T47D (cell line): ENCODE measurements at regions not wholly inside any gene's neighbourhood (a gene's known extent, or its start where the extent isn't known, plus 50 kb on each side); places are given as distances from the start of the nearest gene placed in this dataset.

Experiments
- DNase-seq, 2 experiments: peaks; one replicate each; pipeline versions ENCODE4 v3.0.0 to v3.0.0-alpha.2; 2011 to 2012; ENCODE audit warnings: low read depth in 1 of 2, low spot score in 1 of 2
- JUND ChIP-seq: IDR thresholded peaks from 2 replicates; pipeline ENCODE4 v1.6.1; 2012; ENCODE audit warnings: low read depth
- in situ Hi-C: cut with HindIII; loops from 2 replicates; pipeline ENCODE4 v1.10.0; 2016; ENCODE audit warnings: low sequenced_read_pairs, low pct_unique_long_range_greater_than_20kb

DNA sequence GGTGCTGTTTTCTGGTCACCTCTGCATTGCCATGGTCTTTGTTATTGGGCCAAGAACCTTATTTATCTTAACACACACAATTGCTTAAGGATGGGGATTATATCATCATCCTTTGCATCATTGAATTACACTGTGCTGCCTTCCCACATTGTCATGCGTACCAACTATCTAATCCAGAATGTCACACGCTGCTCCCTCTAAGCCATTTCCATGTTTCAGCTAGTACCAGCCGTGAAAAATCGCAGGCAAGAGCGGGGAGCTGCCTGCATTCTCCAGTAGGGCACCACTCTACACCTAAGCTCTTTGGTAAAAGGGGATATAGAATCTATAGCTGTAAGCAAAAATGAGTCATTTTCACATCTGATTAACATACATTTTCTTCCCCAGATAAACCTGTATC lies 277.0 kb downstream of the PRL start:
- no peak for DNase-seq
- TF ChIP-seq JUND: no peak
- in situ Hi-C loops: no loop called here

DNA sequence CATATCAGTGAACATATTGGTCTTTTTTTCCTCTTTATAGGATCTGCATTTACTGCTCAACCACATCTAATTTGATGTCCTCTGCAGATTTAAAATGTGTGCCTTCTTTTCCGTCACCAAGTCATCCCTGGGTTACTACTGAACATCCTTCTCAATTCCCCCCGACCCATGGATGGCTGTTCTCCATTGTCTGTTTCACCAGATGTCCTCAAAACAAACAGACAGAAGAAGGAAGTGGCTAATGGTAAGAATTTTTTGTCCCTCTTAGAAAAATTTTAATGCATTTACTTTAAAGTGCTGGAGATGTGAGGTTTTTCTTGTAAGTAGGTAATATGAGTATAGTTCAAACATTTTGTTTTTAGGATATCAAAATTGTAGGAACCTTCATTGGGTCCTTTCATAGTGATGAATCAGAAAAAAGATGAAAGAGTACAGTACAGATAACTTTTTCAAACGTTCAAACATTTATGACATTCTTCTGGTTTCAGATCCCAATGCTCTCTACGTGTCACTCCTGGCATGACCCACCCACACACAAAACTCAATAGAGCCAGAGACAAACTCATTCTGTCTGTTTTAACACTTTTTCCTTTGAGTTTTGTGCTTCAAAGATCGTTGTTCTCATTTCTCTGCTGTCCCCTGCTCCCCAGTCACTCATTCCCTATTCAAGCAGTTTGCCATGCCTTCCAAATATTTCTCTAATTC lies 276.4 kb downstream of the PRL start:
- in situ Hi-C loops: no loop called here
- DNase-seq: no peak
- no peak for TF ChIP-seq JUND

DNA sequence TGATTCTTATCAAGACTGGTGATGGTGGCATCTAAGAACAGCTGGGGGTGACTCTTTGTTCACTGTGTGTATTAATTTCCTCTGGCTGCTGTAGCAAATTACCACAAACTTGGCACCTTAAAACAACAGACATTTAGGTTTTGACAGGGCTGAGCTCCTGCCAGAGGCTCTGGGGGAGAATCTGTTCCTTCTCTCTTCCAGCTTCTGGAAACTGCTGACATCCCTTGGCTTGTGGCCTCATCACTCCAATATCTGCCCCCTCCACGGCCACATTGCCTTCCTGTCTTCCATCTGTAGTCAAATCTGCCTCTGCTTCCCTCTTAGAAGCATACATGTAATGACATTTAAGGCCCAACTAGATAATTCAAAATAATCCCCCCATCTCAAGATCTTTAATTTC lies 274.9 kb downstream of the PRL start:
- in situ Hi-C loops: no loop called here
- TF ChIP-seq JUND: no peak
- DNase-seq: no peak

DNA sequence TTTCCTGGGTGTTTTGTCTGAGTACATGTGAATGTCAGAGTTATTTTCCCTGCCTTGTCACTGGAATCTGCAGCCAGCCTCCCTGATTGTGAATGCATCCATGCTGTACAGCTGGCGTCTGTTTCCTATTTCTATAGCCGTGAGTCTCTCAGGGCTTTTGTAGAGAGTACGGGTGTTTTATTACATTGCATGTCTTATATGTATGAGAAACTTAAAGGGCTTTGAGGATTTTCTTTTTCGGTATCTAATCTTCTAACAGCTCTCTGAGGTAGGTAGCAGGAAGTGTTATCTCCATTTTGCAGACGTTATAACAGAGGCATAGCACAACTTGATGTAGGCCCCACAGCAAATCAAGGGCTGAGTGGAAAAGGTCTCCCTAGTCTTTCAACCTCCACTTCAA lies 272.9 kb downstream of the PRL start:
- TF ChIP-seq JUND: no peak
- in situ Hi-C loops: no loop called here
- DNase-seq: no peak

DNA sequence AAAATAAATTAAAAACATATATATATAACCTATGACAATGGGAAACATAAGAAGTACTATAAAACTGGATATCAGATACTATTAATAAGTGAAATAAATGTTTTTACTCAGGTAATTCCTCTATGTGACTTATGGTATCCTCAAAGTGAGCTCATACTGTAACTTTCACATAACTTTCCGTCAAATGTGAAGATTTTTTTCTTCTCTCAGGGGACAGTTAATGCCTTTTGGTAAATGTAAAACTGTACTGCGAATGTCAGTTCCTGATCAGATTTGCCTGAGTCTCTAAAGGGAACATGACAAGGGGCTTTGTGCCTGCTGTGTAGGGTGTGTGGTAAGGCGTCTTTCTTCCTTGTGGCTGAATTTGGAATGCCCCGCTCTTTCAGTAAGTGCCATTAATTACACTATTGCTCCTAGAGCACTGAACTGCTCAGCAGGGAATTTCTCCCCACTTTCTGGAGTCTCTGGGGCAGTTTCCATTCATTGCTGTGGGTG lies 271.8 kb downstream of the PRL start:
- in situ Hi-C loops: no loop called here
- DNase-seq: no peak
- TF ChIP-seq JUND: no peak

DNA sequence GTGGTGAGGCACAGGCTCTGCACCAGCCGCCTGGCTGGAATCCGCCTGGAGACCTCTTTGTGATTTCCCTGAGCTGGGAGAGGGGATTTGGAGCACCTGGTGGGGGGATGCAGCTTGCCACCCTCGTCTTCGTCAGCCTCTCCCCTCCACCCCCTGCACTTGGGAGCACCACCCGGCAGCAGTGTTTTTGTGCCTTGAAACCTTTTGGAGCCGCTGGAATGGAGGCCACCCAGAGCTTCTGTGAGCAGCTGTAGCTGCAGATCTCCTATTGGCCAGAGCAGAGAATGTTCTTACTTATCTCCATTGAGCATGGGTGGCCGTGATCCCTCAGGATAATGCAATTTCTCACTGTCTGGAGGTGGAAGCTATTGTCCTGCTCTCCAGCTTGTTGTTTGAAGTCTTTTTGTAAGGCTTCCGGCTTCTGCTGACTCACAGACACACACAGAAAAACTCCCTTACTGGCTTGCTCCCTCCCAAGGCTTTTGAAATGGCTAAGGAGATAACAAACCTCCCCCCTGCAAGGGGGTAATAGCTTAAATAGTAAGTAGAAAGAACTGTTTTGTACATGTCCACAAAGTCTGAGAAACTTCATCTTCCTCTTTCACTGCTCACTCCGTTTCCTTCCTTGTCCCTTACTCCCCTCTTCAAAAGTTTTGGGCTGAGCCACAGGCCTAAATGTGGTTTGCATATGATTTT lies 271.2 kb downstream of the PRL start:
- in situ Hi-C loops: no loop called here
- no peak for DNase-seq

DNA sequence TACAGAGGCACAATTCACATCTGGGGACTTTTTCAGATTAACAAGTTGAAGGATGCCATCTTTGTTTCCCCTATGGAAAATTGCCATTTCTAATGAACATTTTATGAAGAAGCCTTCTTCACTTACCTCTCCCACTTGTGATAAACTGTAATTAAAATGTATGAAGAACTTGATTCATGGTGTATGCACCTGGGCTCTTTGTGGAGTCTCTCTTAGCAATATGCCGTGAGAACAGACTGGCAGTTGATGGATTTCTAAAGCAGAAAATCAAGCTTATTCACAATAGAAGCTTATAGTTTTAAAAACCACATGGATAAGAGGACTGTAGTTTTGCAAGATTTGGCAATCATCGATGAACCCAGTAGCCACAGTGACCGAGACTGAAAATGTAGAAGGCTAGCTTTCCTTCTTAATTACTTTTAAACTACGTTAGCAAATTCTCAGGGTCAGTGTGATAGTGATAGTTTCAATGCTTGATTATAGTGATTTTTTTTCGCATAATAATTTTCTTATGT lies 270.6 kb downstream of the PRL start:
- no peak for TF ChIP-seq JUND
- no peak for DNase-seq
- in situ Hi-C loops: no loop called here

More for the DNA sequence above, 271.2 kb downstream of the PRL start:
- TF ChIP-seq JUND: no peak

DNA sequence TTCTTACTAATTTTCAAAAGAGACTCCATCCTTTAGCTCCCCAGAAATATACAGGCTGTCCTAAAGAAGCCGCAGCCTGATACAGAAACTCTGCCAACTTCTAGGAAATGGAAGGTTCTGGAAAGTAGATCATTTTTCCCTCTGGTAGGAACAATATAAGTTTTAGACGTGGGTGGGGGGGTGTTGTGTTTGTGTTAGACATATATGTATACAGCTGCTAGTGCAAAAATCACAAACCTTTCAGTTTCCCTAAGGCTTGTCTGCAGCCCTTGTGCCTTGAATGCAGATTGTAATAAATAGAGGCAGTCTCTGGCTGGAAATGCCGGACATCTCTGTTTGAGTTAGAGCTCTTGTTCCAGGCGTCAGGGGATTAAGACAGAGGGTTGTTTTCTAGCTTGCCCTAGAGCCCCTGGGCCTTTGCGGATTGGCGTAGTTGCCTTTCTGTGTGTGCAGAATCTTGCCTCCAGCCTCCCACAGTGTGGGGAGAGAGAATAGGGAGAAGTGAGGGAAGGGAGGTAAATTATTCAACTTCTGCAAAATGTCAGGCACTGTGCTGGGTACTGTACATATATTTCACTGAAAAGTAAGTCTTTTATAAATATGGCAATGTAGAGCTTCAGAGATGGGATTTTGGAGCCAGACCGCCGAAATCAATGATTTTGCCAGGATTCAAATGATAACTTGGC lies 269.7 kb downstream of the PRL start:
- DNase-seq: no peak

DNA sequence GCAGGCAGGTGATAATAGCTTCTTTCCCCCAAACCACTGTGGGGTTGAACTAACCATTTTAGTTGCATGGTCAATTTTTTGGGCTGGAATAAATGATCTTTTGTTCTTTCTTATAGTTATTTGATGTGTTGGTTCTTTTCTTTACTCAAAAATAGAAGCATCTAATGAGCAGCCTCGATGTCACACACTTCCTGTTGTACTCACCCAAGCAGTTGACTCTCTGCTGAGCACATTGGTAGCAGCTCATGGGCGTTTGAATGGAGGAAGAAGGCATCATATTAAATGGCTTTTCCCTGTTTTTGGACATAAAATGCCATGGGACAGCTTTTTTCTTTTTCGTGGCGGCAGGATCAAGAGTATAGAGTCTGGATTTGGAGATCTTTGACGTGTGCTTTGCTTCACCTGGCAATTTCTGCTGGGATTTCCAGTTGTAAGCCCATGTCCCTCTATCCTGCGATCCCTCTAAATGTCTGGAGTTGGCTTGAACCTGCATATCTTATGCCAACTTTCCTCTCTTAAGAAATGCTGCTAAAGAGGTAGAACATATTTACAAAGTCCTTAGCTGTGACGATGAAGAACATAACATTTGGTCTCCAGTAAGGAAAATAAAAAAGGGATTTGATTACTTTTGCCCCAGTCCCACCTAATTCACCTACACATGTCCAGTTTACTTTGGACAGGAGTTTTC lies 268.3 kb downstream of the PRL start:
- DNase-seq: no peak
- TF ChIP-seq JUND: no peak
- in situ Hi-C loops: no loop called here

More for the DNA sequence above, 269.7 kb downstream of the PRL start:
- no peak for TF ChIP-seq JUND
- in situ Hi-C loops: no loop called here

DNA sequence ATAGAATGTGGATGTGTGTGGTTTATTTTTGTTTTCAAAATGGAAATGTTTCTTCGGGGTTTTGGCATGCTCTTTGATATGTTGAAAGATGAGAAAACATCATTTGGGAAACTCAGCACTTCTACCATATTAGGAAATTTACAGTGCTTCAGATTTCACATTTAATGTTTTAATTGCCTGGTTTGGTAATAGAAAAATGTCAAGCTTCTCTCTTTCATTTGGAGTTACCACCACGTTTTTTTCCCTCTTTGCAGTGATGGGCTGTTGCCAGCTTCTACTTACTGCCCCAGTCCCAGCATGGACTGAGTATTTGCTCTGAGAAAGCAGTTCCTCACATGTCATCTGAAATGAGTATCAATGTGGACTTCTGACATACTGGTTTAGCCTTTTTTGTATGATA lies 267.7 kb downstream of the PRL start:
- in situ Hi-C loops: no loop called here
- TF ChIP-seq JUND: no peak
- DNase-seq: no peak

DNA sequence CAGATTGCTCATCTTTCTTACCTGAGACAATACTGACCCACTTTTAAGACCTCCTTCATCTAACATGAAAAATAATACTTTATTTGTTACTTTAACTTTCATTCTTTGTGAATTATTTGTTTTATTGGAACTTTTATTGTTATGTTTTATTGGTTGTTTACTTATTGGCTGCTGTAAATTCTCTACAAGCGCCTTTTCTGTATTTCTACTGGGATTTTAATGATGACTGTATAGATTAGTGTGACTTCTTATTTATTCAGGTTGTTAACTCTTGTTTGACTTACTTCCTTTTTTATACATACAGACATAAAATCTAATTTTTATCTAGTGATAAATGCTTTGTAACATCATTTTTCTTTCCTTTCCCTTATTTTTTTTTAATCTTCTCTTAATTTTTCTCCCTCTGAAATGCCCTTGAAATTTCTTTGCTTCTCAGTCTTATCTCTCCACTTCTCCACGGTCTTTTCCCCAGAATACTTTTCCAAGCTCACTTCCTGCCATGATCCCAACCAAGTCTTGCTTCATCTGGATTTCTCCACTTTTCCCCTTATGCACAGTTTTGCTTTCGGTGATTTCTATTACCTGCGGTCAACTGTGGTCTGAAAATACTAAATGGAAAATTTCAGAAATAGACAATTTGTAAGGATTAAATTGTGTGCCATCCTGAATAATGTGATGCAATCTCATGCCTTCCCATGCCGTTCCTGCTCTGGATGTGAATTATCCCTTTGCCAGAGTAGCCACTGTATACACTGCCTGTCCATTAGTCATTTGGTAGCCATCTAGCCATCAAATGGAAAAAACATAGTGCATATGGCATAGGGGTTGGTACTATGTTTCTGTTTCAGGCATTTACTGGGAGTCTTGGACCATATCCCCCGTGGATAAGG lies 265.9 kb downstream of the PRL start:
- no peak for TF ChIP-seq JUND
- DNase-seq: no peak
- in situ Hi-C loops: no loop called here
